GM18511 (cell line): ENCODE measurements at regions not wholly inside any gene's neighbourhood (a gene's known extent, or its start where the extent isn't known, plus 50 kb on each side); places are given as distances from the start of the nearest gene placed in this dataset.
"Not testable (repeated sequence)": the region's sequence is repeated elsewhere in the genome, so short reads cannot be mapped to it uniquely, and the experiment has no call there.

Experiments
- ATAC-seq: cut with Tn5 transposase; IDR thresholded peaks from one replicate; pipeline ENCODE4 v1.9.1; 2021; ENCODE audit warnings: mild to moderate bottlenecking, moderate library complexity; ENCODE audit not compliant: unreplicated experiment

DNA sequence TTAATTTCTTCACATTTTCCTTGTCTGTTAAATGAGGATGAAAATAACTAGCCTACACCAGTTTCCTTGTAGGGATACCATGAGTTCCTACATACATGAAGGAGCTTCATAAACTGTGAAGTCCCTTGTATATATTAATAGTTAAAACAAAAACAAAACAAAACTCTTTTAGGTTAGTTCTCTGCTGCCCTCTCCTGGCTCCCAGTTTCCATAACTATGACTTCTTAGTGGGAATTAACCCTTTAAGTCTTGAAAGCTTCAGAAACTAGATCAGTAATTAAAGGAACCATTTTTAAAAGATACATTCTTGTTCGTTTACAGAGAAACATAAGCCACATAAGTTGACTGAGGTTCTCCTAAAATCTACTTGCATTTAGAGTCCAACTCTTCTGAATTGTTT, 500.0 kb upstream of the C9orf72 start:
- ATAC-seq, result no peak

DNA sequence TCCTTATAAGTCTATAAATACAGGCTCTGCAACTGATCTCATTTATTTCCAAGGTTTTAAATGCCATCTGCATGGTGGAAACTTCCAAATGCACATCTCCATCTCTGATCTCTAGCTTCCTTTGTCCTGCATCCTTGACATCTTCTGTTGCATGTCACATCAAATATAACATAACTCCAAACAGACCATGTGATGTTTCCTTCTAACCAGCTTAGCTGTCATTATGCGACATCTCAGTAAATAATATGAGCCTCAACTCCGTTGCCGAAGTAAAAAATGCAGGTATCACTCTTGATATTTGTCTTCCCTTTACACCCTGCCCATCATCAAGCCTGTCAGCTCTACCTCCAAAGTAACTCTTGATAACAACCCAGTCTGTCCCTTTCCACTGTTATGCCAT, 506.4 kb upstream of the C9orf72 start:
- no peak for ATAC-seq

- ATAC-seq, result no peak
Measured at GRCh38 chr9:28082671-28083070, 509.4 kb upstream of the C9orf72 start.

- no peak for ATAC-seq
Measured at GRCh38 chr9:28086881-28087280, 513.6 kb upstream of the C9orf72 start.

GRCh38 chr9:28092981-28093936, 520.0 kb upstream of the C9orf72 start:
- ATAC-seq, result no peak

DNA sequence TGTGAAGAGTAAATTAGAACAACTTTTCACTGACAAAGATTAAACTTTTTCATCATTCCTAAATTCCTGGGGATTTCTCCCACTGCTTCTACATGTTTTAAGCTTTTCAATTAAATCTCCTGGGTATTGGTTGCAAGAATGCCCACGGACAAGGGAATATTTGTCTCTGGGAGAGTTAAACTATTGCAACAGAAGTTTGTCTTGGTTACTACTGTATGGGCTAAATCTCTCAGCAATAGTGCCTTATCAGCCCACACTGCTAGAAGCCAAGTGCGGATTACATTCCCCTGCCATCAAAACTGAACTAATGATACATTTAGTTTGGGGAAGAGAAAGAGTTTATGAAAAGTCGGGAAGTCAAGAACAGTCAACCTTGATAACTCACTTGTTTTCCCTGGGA, 528.2 kb upstream of the C9orf72 start:
- ATAC-seq, result no peak

- ATAC-seq, result no peak
Measured at GRCh38 chr9:28105001-28105400, 531.7 kb upstream of the C9orf72 start.

- ATAC-seq, result no peak
Measured at GRCh38 chr9:28120184-28120583, 546.9 kb upstream of the C9orf72 start.

DNA sequence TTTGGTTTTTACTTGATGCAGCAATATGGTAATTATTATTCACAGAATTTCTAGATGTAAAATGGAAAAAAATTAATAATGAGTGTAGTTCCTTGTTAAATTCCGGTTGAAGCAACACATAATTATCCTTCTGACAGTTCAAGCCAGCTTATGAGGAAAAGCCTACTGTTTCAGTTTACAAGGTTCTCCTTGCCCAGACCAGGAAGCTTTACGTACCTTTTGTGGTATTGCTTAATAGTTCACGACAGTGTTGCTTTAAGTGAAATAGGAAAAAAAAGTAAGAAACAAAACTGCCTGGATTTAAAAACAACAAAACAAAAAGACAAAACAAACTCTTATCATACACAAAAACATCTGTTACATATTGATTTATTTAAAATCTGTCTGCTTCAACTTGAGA, 547.3 kb upstream of the C9orf72 start:
- ATAC-seq, result no peak

DNA sequence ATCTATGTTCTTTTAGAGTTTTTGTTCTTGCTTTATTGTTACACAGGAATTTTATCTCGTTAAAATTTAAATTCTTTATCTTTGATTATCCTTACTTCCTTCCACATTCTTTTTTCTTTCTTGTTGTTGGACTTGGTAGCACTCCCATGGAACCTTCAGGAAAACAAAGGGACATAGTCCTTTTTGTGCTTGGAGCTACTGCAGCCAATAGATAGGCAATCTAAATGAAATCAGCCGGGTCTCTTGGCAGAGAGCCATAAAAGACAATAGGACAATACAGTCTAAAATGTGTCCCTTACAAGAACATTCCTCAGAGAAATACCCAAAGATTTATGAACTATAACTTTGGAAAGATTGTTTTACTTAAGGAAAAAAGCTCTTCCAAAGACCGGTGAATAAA, 548.1 kb upstream of the C9orf72 start:
- ATAC-seq, result no peak

- ATAC-seq, result no peak
Measured at GRCh38 chr9:28124917-28125316, 551.6 kb upstream of the C9orf72 start.

- ATAC-seq, result no peak
Measured at GRCh38 chr9:28127101-28127500, 553.8 kb upstream of the C9orf72 start.

DNA sequence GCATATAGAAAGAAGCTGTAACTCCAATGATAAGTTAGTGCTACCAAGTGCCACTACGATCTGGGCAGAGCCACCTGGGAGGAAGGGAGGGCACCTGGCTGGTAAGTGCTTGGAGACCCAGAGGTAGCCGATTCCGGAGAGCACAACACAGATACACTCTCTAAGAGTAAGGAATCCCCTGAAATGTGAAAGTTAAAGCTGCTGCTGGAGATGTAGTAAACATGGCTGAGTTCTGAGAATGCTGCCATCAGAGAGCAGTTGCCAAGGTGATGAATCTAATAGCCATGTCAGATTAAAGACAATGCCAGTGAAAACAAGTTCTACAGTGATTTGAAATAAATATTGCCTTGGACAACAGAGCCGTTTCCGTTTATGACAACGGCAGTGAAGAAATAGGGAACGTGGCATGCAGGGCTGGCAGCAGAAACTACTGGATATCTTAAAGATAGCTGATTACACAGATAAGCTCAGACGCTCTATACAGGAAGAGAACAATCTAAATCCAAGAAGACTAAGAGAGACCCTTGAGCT, 561.2 kb upstream of the C9orf72 start:
- ATAC-seq, result no peak

GRCh38 chr9:28135549-28135948, 562.3 kb upstream of the C9orf72 start:
- ATAC-seq, result no peak

DNA sequence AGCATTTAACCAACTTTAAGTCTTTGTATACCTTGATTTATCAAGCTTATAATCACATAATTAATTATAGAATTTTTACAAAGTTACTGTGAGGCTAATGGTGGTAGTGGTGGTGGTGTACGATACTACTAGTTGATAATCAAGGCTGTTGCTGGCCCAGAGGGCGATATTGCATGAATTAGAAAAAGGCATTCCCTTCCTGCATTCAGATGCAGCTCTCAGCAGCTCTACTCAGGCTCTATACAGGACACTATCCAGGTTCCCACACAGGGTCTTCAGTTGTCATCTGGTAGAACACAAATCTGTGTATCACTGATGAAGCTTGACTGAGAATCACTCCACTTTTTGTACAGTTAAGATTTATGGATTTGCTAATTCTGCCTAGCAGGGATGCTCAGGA, 562.8 kb upstream of the C9orf72 start:
- no peak for ATAC-seq

- not testable (repeated sequence) for ATAC-seq
Measured at GRCh38 chr9:28147430-28147829, 574.1 kb upstream of the C9orf72 start.

DNA sequence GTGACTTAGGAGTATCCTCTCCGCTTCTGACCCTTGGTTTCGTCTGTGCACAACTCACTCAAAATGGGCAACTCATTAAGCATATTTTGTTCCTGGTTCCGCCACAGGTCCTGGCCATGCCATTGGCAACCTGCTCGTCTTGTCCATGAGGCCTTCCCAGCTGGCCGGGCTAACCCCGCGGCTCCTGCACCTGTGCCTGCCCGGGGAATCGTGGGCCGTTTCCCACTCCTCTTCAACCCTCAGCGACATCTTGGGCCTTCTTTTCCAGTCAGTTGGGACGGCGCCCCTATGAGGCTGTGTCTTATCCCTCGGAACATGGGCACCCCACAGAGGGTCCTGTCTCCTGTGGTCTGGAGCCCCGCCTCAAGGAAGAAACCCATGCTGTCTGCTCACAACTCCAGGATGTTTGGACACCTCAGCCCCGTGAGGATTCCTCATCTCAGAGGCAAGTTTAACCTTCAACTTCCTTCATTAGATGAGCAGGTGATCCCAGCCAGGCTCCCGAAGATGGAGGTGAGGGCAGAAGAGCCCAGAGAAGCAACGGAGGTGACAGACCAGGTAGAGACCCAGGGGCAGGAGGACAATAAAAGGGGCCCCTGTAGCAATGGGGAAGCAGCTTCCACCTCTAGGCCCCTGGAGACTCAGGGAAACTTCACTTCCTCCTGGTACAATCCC, 574.8 kb upstream of the C9orf72 start:
- not testable (repeated sequence) for ATAC-seq

- not testable (repeated sequence) for ATAC-seq
Measured at GRCh38 chr9:28149361-28150050, 576.2 kb upstream of the C9orf72 start.

DNA sequence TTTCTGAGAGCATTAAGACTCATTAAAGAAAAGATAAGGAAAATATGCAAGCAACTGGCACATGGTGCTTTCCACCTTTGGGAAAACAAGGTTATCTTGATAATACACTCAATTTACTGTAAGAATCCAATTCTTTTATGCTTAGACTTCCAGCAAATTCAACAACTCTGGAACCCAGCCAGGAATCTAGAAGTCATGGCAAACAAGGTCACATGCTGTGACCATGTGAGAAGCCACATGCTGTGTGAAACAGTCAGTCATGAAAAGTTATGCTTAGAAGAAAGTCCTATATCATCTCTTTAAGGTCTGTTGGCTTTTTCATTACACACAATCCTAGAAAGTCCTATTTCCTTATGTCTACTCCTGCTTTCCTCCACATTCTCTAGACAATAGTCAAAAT, 581.8 kb upstream of the C9orf72 start:
- ATAC-seq, result no peak

DNA sequence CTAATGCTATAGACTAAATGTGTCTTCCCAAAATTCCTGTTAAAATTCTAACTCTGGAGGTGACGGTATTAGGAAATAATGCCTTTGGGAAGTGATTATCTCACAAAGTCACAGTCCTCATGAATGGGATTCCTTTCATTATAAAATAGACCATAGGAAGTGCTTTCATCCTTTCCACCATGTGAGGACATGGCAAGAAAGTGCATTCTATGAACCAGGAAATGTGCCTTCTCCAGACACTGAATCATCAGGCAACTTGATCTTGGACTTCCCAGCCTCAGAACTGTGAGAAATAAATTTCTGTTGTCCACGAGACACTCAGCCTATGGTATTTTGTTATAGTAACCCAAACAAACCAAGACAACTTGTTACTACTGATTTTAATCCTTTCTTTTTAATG, 582.4 kb upstream of the C9orf72 start:
- no peak for ATAC-seq

DNA sequence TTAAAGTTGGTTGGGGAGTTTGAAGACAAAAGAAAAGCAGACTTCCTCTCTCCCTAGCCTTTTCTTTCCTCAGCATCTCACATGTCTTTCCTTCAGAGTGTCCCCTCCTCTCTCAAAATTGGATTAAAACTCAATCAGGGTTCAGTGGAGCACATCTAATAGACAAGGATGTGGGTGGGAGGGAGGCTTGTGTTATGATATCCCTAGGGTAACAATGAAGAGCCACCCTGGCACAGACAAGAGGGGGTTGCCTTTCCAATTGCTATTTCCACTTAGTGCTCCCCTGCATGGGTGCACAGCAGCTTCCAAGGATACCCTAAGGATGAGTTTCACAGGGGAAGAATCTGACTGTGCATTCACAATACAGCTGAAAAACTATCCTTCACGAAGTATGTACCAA, 585.2 kb upstream of the C9orf72 start:
- ATAC-seq, result no peak
